IPS-15b (cell line): ENCODE measurements at regions not wholly inside any gene's neighbourhood (a gene's known extent, or its start where the extent isn't known, plus 50 kb on each side); places are given as distances from the start of the nearest gene placed in this dataset.

Experiments
- H3K27me3 ChIP-seq: one replicate; pipeline ENCODE4 v1.6.1; 2013; ENCODE audit warnings: low read length; ENCODE audit not compliant: control insufficient read depth, insufficient read depth
- H3K36me3 ChIP-seq: one replicate; pipeline ENCODE4 v1.6.1; 2013; ENCODE audit warnings: low read length; ENCODE audit not compliant: control insufficient read depth, insufficient read depth
- H3K4me1 ChIP-seq: one replicate; pipeline ENCODE4 v1.6.1; 2013; ENCODE audit warnings: mild to moderate bottlenecking, low read length; ENCODE audit not compliant: control insufficient read depth, insufficient read depth
- H3K4me3 ChIP-seq: one replicate; pipeline ENCODE4 v1.5.1; 2013; ENCODE audit warnings: low read depth, low read length
- H3K9ac ChIP-seq: one replicate; pipeline ENCODE4 v1.6.1; 2013; ENCODE audit warnings: low read depth, mild to moderate bottlenecking, low read length
- H3K9me3 ChIP-seq: one replicate; pipeline ENCODE4 v1.6.1; 2013; ENCODE audit warnings: mild to moderate bottlenecking, low read length; ENCODE audit not compliant: control insufficient read depth, insufficient read depth

- Histone ChIP-seq H3K9ac (no peak overlapping the region), H3K27me3 (no peaks in the 10 kb centered on the region), H3K4me3 (no peak overlapping the region), H3K36me3 (no peaks in the 10 kb centered on the region), H3K4me1 (no peaks in the 10 kb centered on the region), H3K9me3 (no peaks in the 10 kb centered on the region)
These were observed 175.0 kb downstream of the CCDC71L start for GRCh38 chr7:106485919-106486318.

GRCh38 chr7:106485031-106485551, 175.9 kb downstream of the CCDC71L start:
- Histone ChIP-seq H3K4me1 (no peaks in the 10 kb centered on the region), H3K9ac (no peak overlapping the region), H3K36me3 (no peaks in the 10 kb centered on the region), H3K9me3 (no peaks in the 10 kb centered on the region), H3K27me3 (no peaks in the 10 kb centered on the region), H3K4me3 (no peak overlapping the region)

DNA sequence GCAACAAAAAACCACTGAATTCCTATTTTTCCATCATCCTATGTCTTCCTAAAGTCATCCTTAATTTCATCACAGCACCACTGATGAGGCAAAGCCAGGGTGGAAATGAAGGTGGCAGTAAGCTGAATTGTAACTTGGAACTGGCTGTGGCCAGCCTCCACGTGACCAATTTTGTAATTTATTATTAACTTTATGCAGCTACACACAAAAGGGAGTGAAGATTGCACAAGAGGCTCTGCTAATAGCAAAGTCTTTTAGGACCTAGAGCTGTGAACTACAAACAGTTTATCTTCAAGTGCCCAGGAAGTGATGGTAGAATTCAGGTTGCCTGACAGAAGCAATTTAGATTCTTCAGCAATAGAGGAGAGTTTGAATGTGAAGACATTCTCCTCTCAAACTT, 176.4 kb downstream of the CCDC71L start:
- no peak overlapping the region for H3K4me3 ChIP-seq
- no peaks in the 10 kb centered on the region for H3K4me1 ChIP-seq
- H3K9me3 ChIP-seq = no peaks in the 10 kb centered on the region
- no peaks in the 10 kb centered on the region for H3K27me3 ChIP-seq
- no peaks in the 10 kb centered on the region for H3K36me3 ChIP-seq
- H3K9ac ChIP-seq = no peak overlapping the region

GRCh38 chr7:106482091-106482490, 178.9 kb downstream of the CCDC71L start:
- Histone ChIP-seq H3K36me3 (no peaks in the 10 kb centered on the region), H3K27me3 (no peaks in the 10 kb centered on the region), H3K4me3 (no peak overlapping the region), H3K9ac (no peak overlapping the region), H3K9me3 (no peaks in the 10 kb centered on the region), H3K4me1 (no peaks in the 10 kb centered on the region)

GRCh38 chr7:106480616-106481031, 180.3 kb downstream of the CCDC71L start:
- Histone ChIP-seq H3K36me3 (no peaks in the 10 kb centered on the region), H3K27me3 (no peaks in the 10 kb centered on the region), H3K4me1 (no peaks in the 10 kb centered on the region), H3K9ac (no peak overlapping the region), H3K4me3 (no peak overlapping the region), H3K9me3 (no peaks in the 10 kb centered on the region)

DNA sequence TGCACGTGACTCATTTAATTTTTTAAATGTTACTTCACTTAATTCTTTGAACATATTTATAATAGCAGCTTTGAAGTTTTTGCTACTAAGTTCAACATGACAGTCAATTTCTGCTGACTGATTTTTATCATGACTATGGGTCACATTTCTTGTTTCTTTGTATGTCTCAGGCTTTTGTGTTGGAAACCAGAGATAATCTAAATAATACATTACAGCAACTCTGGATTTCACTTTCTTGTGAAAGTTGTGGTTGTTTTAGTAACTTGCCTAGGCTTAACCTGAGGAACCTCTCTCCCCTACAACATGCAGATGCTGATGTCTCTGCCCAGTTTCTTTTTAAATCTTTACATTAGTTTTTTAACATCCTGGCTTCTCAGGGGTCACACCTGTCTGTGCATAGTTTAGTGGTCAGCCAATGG, 180.8 kb downstream of the CCDC71L start:
- H3K27me3 ChIP-seq = no peaks in the 10 kb centered on the region
- no peaks in the 10 kb centered on the region for H3K36me3 ChIP-seq
- H3K4me1 ChIP-seq = no peaks in the 10 kb centered on the region
- H3K9me3 ChIP-seq = no peaks in the 10 kb centered on the region
- H3K9ac ChIP-seq = no peak overlapping the region
- no peak overlapping the region for H3K4me3 ChIP-seq

DNA sequence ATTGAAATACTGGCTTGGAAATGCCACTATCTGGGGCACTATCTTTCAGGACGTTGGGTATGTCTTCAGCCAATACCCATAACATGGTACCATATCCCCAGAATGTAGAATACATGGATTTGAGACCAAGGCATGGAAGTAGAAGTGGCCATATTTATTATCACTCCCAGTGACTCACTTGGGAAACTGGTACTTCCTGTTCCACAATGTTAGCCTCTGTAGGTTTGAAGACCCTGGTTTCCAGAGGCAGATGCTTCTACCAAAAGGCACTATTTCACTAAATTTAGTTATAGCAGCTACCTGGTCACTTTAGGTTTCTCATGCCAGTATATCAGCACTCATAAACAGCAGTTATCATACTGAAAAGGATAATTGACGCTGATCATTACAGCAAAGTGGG, 184.2 kb downstream of the CCDC71L start:
- Histone ChIP-seq H3K4me3 (no peak overlapping the region), H3K9me3 (no peaks in the 10 kb centered on the region), H3K27me3 (no peaks in the 10 kb centered on the region), H3K4me1 (no peaks in the 10 kb centered on the region), H3K9ac (no peak overlapping the region), H3K36me3 (no peaks in the 10 kb centered on the region)

- H3K9ac ChIP-seq = no peak overlapping the region
These were observed 188.0 kb upstream of the NAMPT start for GRCh38 chr7:106472741-106473140.

GRCh38 chr7:106471686-106472440, 187.1 kb upstream of the NAMPT start:
- no peak overlapping the region for H3K9ac ChIP-seq
- H3K4me3 ChIP-seq = no peak overlapping the region
- no peaks in the 10 kb centered on the region for H3K4me1 ChIP-seq
- H3K27me3 ChIP-seq = no peaks in the 10 kb centered on the region
- no peaks in the 10 kb centered on the region for H3K36me3 ChIP-seq
- no peaks in the 10 kb centered on the region for H3K9me3 ChIP-seq

More at GRCh38 chr7:106472741-106473140, 188.0 kb upstream of the NAMPT start:
- Histone ChIP-seq H3K4me3 (no peak overlapping the region), H3K36me3 (no peaks in the 10 kb centered on the region), H3K4me1 (no peaks in the 10 kb centered on the region), H3K9me3 (no peaks in the 10 kb centered on the region), H3K27me3 (no peaks in the 10 kb centered on the region)

GRCh38 chr7:106471021-106471420, 186.2 kb upstream of the NAMPT start:
- H3K4me3 ChIP-seq = no peak overlapping the region
- H3K36me3 ChIP-seq = no peaks in the 10 kb centered on the region
- no peak overlapping the region for H3K9ac ChIP-seq
- no peaks in the 10 kb centered on the region for H3K27me3 ChIP-seq
- H3K4me1 ChIP-seq = no peaks in the 10 kb centered on the region
- no peaks in the 10 kb centered on the region for H3K9me3 ChIP-seq

GRCh38 chr7:106466867-106467266, 182.1 kb upstream of the NAMPT start:
- no peak overlapping the region for H3K4me3 ChIP-seq
- H3K9ac ChIP-seq = no peak overlapping the region
- no peaks in the 10 kb centered on the region for H3K27me3 ChIP-seq
- peaks cover 3% of the 10 kb centered on the region for H3K4me1 ChIP-seq
- H3K9me3 ChIP-seq = no peaks in the 10 kb centered on the region
- H3K36me3 ChIP-seq = no peaks in the 10 kb centered on the region

GRCh38 chr7:106465704-106466468, 181.1 kb upstream of the NAMPT start:
- Histone ChIP-seq H3K36me3 (no peaks in the 10 kb centered on the region), H3K4me3 (no peak overlapping the region), H3K4me1 (peaks cover 3% of the 10 kb centered on the region), H3K27me3 (no peaks in the 10 kb centered on the region), H3K9ac (no peak overlapping the region), H3K9me3 (no peaks in the 10 kb centered on the region)
